Mesothelial cell of epicardium (in vitro differentiated cells): ENCODE measurements at regions not wholly inside any gene's neighbourhood (a gene's known extent, or its start where the extent isn't known, plus 50 kb on each side); places are given as distances from the start of the nearest gene placed in this dataset.

ENCODE experiments used
- DNase-seq, 2 experiments: peaks; one replicate each; pipeline ENCODE4 v3.0.0; 2021; ENCODE audit warnings: low spot score in 2 of 2; ENCODE audit not compliant: unreplicated experiment in 2 of 2
- H3K27ac Mint-ChIP-seq: 2 replicates; pipeline ENCODE4 v1.8.0; 2021; ENCODE audit warnings: mixed read lengths
- H3K27me3 Mint-ChIP-seq: 2 replicates; pipeline ENCODE4 v1.8.0; 2021; ENCODE audit warnings: low read depth, mixed read lengths
- H3K36me3 Mint-ChIP-seq: 2 replicates; pipeline ENCODE4 v1.8.0; 2021; ENCODE audit warnings: mixed read lengths
- H3K4me1 Mint-ChIP-seq: 2 replicates; pipeline ENCODE4 v1.8.0; 2021; ENCODE audit warnings: mixed read lengths
- H3K4me3 Mint-ChIP-seq: 2 replicates; pipeline ENCODE4 v1.8.0; 2021; ENCODE audit warnings: mild to moderate bottlenecking, moderate library complexity, mixed read lengths
- H3K9me3 Mint-ChIP-seq: 2 replicates; pipeline ENCODE4 v1.8.0; 2021; ENCODE audit warnings: mixed read lengths
- CTCF ChIP-seq: fragments of 200-600 bp; sonication (generic); IDR thresholded peaks from one replicate; pipeline ENCODE4 v1.5.0; 2021; ENCODE audit warnings: antibody characterized with exemption; ENCODE audit not compliant: unreplicated experiment

DNA sequence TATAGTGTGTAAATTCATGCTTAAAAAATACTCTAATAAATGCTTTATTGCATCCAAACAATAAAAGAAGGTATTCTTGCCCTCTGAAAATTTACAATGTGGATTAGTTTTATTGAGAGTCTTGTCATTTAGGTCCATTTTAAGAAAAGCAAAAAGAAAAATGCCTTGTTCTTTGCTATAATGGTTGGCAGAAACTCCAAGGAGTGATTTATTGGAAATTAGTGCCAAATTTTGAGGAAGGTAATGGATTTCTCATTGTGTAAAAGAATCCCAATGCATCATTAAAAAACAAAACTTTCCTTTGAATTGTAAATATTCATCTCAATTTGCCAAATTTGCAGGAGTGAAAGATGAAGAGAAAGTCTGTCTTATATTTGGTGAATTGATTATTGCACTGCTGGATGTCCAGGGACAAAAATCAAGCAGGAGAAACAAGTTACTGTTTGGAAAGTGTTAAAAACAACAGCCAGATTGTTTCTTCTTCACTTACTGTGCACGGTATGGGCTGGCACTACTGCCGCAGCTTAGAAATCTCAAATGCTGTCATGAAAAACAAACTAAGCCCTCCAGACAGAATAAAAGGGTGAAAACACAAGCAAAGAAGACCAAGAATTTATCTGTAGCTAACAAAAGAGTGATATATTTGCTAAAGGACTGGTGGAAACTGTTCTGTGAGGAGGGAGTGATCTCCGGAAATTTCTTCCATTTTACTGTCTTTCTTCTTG, 511.7 kb downstream of the TMTC2 start:
- Mint-ChIP-seq H3K27ac (peak overlapping the region; percentile 78), H3K4me3 (no peak overlapping the region), H3K27me3 (no peaks in the 10 kb centered on the region), H3K36me3 (no peaks in the 10 kb centered on the region), H3K9me3 (peaks cover 14% of the 10 kb centered on the region), H3K4me1 (peaks cover 35% of the 10 kb centered on the region)
- no peak for TF ChIP-seq CTCF
- DNase-seq, result no peak

GRCh38 chr12:83197483-83197914, 510.8 kb downstream of the TMTC2 start:
- Mint-ChIP-seq H3K36me3 (no peaks in the 10 kb centered on the region), H3K27ac (no peak overlapping the region), H3K27me3 (no peaks in the 10 kb centered on the region), H3K4me3 (no peak overlapping the region), H3K4me1 (peaks cover 34% of the 10 kb centered on the region), H3K9me3 (peaks cover 22% of the 10 kb centered on the region)
- DNase-seq, result no peak
- no peak for TF ChIP-seq CTCF

GRCh38 chr12:83196694-83197350, 510.1 kb downstream of the TMTC2 start:
- H3K9me3 Mint-ChIP-seq, result peaks cover 27% of the 10 kb centered on the region
- no peak for DNase-seq
- H3K4me1 Mint-ChIP-seq, result peaks cover 28% of the 10 kb centered on the region
- H3K27me3 Mint-ChIP-seq, result no peaks in the 10 kb centered on the region
- H3K36me3 Mint-ChIP-seq, result no peaks in the 10 kb centered on the region
- H3K4me3 Mint-ChIP-seq, result no peak overlapping the region
- H3K27ac Mint-ChIP-seq, result no peak overlapping the region
- no peak for TF ChIP-seq CTCF

DNA sequence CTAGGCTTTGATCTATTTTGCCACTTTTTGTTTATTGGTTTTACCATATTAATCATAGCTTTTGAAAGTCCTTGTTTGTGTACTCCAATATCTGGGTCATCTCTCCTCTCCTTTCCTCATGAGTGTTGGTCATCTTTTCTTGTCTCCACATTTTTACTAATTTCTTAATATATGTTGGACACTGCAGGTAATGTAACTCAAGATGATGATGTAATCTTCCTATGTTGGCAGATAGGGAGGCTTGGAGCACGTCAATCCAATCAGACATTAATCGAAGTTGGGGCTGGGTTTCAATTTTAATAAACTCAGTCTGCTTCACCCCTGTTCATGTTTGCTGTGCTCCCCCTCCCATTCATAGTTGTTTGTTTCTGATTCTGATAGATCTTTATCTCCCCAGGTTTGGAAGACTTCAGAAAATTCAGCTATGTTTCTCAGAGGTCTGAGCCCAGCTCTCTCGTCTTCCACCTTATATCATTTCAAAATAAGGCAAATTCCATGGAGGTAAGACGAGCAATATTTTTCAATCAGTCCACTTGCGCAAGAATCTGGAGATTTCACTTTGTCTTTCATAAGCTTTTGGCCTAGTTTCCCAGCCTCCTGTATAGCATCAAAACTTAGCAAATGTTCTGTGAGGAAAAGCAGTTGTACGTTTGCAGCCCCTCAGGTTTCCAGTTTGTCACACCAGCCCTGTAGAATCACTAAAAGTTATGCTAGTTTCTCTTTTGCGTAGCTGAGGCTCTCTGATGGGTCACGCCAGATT, 504.1 kb downstream of the TMTC2 start:
- Mint-ChIP-seq H3K27me3 (no peaks in the 10 kb centered on the region), H3K4me3 (no peak overlapping the region)

DNA sequence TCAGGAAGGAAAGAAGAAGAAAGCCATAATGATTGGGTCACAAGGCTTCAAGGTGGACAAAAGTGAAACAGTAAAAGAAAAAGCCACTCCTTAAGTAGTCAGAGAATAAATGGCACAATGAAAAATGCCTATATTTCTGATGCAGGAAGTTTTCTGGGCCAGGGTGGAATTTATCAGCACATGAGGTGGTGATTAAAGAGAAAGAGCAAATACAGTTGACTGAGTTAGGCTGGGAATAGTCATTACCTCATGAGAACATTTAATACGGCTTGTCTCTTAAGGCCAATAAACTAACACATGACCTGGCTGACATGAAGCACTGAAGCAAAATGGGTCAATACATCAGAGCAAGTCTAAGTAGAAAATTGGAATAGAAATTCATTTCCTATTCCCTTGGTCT, 499.7 kb downstream of the TMTC2 start:
- Mint-ChIP-seq H3K27me3 (no peaks in the 10 kb centered on the region), H3K4me1 (peaks cover 10% of the 10 kb centered on the region), H3K4me3 (no peak overlapping the region), H3K9me3 (peaks cover 9% of the 10 kb centered on the region), H3K27ac (no peak overlapping the region), H3K36me3 (no peaks in the 10 kb centered on the region)
- no peak for TF ChIP-seq CTCF
- no peak for DNase-seq

More for the DNA sequence above, 504.1 kb downstream of the TMTC2 start:
- no peak for DNase-seq
- Mint-ChIP-seq H3K9me3 (peaks cover 38% of the 10 kb centered on the region), H3K27ac (no peak overlapping the region), H3K4me1 (peaks cover 4% of the 10 kb centered on the region), H3K36me3 (no peaks in the 10 kb centered on the region)
- TF ChIP-seq CTCF, result no peak
